HCT116 (cell line): ENCODE measurements at regions not wholly inside any gene's neighbourhood (a gene's known extent, or its start where the extent isn't known, plus 50 kb on each side); places are given as distances from the start of the nearest gene placed in this dataset.

Experiments used
- ATF3 ChIP-seq: IDR thresholded peaks from 2 replicates; pipeline ENCODE4 v1.6.1; 2012
- CBX3 ChIP-seq: IDR thresholded peaks from 2 replicates; pipeline ENCODE4 v1.6.1; 2012; ENCODE audit warnings: low read depth
- CEBPB ChIP-seq: IDR thresholded peaks from 2 replicates; pipeline ENCODE4 v1.6.1; 2012; ENCODE audit warnings: low read depth
- ELF1 ChIP-seq: IDR thresholded peaks from 2 replicates; pipeline ENCODE4 v1.6.1; 2012; ENCODE audit warnings: low read depth, borderline replicate concordance
- EZH2 ChIP-seq: fragments of 200-600 bp; sonication (generic); IDR thresholded peaks from 2 replicates; pipeline ENCODE4 v1.6.1; 2017; ENCODE audit warnings: antibody characterized with exemption, mixed run types
- POLR2A ChIP-seq: IDR thresholded peaks from 2 replicates; pipeline ENCODE4 v1.7.0; 2011; ENCODE audit warnings: borderline replicate concordance; ENCODE audit not compliant: insufficient read depth, insufficient read length; ENCODE audit errors: extremely low read depth
- POLR2AphosphoS5 ChIP-seq: IDR thresholded peaks from 2 replicates; pipeline ENCODE4 v1.6.1; 2011; ENCODE audit warnings: mild to moderate bottlenecking, low read depth, low read length, moderate library complexity
- SP1 ChIP-seq: IDR thresholded peaks from 2 replicates; pipeline ENCODE4 v1.6.1; 2012; ENCODE audit warnings: low read depth
- ZFX ChIP-seq: fragments of 450-650 bp; IDR thresholded peaks from 2 replicates; pipeline ENCODE4 v1.6.1; 2017
- ZNF274 ChIP-seq: fragments of 200-500 bp; sonication (Bioruptor generic); IDR thresholded peaks from 2 replicates; pipeline ENCODE4 v1.6.1; 2014; ENCODE audit warnings: mild to moderate bottlenecking, low read depth, low read length, inconsistent platforms
- TF ChIP-seq, protein P1 (sequence below), 3 experiments: fragments of 200-600 bp in 1 of 3; sonication (generic) in 1 of 3; IDR thresholded peaks in 2 of 3; conservative IDR thresholded peaks in 1 of 3; 2 replicates each; pipeline ENCODE4 v1.5.1; 2012 to 2017; ENCODE audit warnings: low read depth in 2 of 3, low read length in 2 of 3, antibody characterized with exemption in 1 of 3, borderline replicate concordance in 1 of 3, control low read depth in 1 of 3, mild to moderate bottlenecking in 1 of 3, mixed read lengths in 1 of 3, mixed run types in 1 of 3, moderate library complexity in 1 of 3; ENCODE audit not compliant: insufficient read depth in 1 of 3
- TF ChIP-seq, protein P2 (sequence below): IDR thresholded peaks from 2 replicates; pipeline ENCODE4 v1.6.1; 2012; ENCODE audit warnings: low read depth
- TF ChIP-seq, protein P3 (sequence below): IDR thresholded peaks from 2 replicates; pipeline ENCODE4 v1.6.1; 2011; ENCODE audit warnings: mild to moderate bottlenecking, low read length, moderate library complexity; ENCODE audit not compliant: insufficient replicate concordance; ENCODE audit errors: extremely low read depth

- TF ChIP-seq ZFX: no peak
- no peak for TF ChIP-seq POLR2AphosphoS5
- no peak for TF ChIP-seq POLR2A
- TF ChIP-seq EZH2: no peak
- TF ChIP-seq, protein P1, sequence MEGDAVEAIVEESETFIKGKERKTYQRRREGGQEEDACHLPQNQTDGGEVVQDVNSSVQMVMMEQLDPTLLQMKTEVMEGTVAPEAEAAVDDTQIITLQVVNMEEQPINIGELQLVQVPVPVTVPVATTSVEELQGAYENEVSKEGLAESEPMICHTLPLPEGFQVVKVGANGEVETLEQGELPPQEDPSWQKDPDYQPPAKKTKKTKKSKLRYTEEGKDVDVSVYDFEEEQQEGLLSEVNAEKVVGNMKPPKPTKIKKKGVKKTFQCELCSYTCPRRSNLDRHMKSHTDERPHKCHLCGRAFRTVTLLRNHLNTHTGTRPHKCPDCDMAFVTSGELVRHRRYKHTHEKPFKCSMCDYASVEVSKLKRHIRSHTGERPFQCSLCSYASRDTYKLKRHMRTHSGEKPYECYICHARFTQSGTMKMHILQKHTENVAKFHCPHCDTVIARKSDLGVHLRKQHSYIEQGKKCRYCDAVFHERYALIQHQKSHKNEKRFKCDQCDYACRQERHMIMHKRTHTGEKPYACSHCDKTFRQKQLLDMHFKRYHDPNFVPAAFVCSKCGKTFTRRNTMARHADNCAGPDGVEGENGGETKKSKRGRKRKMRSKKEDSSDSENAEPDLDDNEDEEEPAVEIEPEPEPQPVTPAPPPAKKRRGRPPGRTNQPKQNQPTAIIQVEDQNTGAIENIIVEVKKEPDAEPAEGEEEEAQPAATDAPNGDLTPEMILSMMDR (IDR thresholded peaks at IDR 0.05 in 2 of 3, conservative IDR thresholded peaks at IDR 0.05 in 1 of 3; ENCODE audit: borderline replicate concordance in 1 of 3, insufficient read depth in 1 of 3, low read depth in 2 of 3, low read length in 2 of 3): no peak
- TF ChIP-seq CBX3: no peak
- TF ChIP-seq, protein P2, sequence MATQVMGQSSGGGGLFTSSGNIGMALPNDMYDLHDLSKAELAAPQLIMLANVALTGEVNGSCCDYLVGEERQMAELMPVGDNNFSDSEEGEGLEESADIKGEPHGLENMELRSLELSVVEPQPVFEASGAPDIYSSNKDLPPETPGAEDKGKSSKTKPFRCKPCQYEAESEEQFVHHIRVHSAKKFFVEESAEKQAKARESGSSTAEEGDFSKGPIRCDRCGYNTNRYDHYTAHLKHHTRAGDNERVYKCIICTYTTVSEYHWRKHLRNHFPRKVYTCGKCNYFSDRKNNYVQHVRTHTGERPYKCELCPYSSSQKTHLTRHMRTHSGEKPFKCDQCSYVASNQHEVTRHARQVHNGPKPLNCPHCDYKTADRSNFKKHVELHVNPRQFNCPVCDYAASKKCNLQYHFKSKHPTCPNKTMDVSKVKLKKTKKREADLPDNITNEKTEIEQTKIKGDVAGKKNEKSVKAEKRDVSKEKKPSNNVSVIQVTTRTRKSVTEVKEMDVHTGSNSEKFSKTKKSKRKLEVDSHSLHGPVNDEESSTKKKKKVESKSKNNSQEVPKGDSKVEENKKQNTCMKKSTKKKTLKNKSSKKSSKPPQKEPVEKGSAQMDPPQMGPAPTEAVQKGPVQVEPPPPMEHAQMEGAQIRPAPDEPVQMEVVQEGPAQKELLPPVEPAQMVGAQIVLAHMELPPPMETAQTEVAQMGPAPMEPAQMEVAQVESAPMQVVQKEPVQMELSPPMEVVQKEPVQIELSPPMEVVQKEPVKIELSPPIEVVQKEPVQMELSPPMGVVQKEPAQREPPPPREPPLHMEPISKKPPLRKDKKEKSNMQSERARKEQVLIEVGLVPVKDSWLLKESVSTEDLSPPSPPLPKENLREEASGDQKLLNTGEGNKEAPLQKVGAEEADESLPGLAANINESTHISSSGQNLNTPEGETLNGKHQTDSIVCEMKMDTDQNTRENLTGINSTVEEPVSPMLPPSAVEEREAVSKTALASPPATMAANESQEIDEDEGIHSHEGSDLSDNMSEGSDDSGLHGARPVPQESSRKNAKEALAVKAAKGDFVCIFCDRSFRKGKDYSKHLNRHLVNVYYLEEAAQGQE: no peak
- TF ChIP-seq SP1: no peak
- TF ChIP-seq ZNF274: no peak
- no peak for TF ChIP-seq ELF1
- TF ChIP-seq, protein P3, sequence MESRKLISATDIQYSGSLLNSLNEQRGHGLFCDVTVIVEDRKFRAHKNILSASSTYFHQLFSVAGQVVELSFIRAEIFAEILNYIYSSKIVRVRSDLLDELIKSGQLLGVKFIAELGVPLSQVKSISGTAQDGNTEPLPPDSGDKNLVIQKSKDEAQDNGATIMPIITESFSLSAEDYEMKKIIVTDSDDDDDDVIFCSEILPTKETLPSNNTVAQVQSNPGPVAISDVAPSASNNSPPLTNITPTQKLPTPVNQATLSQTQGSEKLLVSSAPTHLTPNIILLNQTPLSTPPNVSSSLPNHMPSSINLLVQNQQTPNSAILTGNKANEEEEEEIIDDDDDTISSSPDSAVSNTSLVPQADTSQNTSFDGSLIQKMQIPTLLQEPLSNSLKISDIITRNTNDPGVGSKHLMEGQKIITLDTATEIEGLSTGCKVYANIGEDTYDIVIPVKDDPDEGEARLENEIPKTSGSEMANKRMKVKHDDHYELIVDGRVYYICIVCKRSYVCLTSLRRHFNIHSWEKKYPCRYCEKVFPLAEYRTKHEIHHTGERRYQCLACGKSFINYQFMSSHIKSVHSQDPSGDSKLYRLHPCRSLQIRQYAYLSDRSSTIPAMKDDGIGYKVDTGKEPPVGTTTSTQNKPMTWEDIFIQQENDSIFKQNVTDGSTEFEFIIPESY: no peak
- no peak for TF ChIP-seq ATF3
- TF ChIP-seq CEBPB: no peak
Measured at GRCh38 chr1:36613721-36614120, 131.0 kb upstream of the CSF3R start.
